Mucosa of gallbladder (tissue), 1 donor: ENCODE measurements at regions not wholly inside any gene's neighbourhood (a gene's known extent, or its start where the extent isn't known, plus 50 kb on each side); places are given as distances from the start of the nearest gene placed in this dataset.

Experiments used
- DNase-seq: peaks from one replicate; pipeline ENCODE4 v3.0.0-alpha.2; 2020; ENCODE audit warnings: low spot score
- donor health status: DM: no; HTN: no; CAD: no.

DNA sequence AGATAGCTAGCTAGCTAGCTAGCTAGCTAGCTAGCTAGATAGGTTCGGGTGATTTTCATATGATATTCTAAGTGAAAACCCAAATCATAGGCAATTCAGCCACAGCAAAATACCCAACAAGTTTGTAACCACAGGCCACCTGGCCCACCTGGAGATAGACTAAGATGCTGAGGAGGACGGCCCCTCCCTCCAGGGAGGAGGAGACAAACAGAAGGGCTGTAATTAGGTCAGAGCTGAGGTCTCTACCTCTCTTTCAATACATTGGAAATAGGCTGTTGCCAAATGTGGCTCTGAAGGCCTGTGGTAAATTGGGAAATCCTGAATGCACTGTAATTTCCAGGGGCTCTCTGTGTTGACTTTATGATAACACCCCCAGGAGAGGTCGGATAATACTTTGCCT, 382.2 kb downstream of the FGF9 start:
- no peak for DNase-seq

- DNase-seq = no peak
Observed at GRCh38 chr13:22055259-22055658, 384.4 kb downstream of the FGF9 start.

DNA sequence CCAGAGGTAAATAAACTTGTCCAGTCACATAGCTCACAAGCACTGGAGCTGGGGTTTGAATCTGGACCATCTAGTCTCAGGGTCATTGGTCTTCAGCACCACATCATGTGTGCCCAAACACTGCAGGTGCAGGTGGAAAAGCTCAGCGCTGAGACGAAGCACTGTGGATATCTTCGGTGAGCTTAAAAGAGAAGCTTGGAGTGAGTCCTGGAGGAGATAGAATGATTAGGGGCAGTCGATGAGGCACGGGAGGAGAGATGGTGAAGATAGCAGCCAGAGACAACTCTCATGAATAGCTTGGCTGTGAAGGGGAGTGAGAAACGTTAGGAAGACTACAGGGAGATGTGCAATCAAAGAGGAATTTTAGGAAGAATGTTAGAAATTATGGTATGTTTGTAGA, 389.3 kb downstream of the FGF9 start:
- no peak for DNase-seq

DNA sequence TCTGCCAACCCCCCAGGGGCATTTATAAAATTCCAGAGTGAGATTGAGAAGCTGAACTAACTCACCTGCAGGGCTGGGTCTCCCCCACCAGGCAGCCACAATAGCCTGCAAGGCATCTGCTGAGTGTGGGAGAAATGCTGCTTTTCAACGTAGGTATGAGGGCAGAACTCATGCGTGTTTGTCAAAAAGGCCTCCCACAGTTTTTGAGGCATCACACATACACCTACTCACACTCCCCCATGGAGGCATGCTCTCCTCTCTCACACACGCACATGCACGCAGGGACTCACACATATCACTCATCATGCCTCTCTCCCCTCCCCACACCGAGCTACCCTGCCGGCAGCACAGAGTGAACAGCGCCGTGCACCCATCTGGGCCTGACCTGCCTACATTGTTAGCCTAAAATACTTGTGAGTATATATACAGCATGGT, 390.5 kb downstream of the FGF9 start:
- no peak for DNase-seq

- no peak for DNase-seq
Observed at GRCh38 chr13:22061806-22062391, 391.0 kb downstream of the FGF9 start.

DNA sequence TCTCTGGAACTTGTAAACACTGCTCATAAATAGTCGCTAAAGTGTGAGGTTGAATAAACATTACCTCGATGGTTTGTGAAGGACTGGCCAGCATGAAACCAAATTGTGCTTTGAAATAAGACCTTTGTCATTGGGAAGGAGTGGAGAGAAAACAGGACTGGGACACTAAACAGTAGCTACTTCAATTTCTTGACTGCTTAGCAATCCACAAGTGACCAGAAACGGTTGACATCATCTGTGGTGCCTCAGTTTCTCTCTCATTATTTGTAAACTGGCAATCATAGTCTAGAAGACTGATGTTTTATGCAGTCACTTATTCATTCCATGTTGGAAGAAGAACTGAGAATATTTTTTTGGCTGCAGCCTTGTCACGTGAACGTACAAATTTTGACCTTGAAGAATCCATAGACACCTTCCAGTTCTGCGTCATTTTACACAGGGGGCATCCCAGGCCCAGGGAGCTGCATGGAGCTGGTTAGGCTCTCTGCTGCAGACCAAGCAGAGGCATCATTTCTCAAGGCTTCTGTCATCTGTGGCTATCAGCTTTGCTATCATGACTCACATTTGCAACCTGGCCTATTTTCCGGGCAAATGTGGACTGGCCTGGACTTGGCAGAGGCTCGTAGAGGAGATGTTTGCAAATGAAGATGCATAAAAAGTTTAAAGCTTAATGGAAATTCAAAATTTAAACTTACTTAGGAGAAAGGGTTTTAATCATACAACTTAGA, 391.8 kb downstream of the FGF9 start:
- DNase-seq = no peak

DNA sequence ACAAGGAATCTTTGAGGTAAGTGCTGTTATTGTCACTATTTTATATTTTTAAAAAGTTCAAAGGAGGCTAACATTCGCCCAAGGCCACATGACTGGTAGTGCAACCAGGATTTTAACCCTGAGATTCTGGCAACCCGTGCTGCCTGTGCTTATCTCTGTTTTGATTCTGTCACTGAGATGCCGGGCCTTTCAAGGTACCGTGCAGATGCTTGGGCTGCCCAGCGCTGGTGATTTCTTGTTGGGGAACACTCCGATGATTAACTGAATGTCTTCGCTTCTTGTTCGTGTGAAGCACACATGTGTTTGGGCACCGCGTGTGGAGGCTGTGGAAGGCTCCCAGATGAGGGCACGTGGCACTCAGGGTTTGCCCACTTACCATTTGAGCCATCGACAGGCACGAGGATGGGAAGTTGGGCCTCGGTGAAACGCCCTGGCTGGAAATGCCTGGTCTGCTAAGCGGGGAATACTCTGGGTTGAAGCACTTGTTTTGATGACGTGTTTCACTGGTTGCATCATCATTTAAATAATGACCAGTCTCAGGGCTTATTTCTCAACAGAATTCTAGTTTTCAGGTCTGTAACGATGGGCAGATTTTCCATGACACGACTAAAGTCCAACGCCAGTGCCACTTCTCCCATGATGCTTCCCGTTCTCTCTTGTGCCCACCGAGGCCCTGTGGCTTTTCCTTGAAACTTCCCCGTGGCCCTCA, 392.7 kb downstream of the FGF9 start:
- DNase-seq = no peak

GRCh38 chr13:22064854-22065620, 394.2 kb downstream of the FGF9 start:
- DNase-seq = no peak

GRCh38 chr13:22073718-22074117, 402.8 kb downstream of the FGF9 start:
- DNase-seq = no peak

- DNase-seq = no peak
Observed at GRCh38 chr13:22074403-22074802, 403.5 kb downstream of the FGF9 start.

- no peak for DNase-seq
Observed at GRCh38 chr13:22076658-22077057, 405.8 kb downstream of the FGF9 start.

- no peak for DNase-seq
Observed at GRCh38 chr13:22077205-22077683, 406.4 kb downstream of the FGF9 start.

- DNase-seq = no peak
Observed at GRCh38 chr13:22077764-22078163, 406.9 kb downstream of the FGF9 start.

DNA sequence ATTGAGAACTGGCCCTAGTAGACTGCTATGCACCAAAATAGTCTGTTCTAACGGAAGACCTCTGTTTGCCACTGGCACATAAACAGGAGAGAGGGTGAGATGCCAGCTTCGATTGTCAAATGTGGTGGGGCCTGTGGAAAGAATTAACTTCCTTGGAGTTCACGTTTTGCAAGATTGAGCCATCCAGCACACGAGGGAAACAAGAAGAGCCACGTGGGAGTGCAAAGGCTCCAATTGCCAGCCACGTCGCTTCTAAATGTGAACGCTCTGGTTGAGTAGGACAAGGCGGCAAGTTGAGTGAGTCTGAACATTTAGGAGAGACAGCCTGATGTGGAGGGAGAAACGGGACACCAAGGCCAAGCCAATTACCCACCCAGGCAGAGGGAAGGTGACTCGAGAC, 409.1 kb downstream of the FGF9 start:
- no peak for DNase-seq

DNA sequence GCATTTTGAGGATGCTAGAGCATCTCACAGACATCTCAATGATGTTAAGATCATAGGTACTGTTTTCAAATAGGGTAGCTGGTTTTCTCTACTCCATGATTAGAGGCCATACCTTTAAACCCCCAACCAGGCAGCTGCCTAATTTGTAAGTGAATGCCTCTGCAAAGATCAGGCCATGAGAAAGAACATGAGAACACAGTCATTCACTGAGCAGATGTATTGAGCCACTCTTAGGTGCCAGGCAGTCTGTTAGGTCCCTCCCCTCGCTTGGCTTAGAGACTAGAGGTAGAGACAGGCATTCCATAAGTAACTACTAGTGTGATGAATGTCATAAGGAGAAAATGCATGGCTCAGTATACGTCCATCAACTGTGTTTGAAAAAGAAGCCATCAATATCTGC, 410.0 kb downstream of the FGF9 start:
- no peak for DNase-seq

DNA sequence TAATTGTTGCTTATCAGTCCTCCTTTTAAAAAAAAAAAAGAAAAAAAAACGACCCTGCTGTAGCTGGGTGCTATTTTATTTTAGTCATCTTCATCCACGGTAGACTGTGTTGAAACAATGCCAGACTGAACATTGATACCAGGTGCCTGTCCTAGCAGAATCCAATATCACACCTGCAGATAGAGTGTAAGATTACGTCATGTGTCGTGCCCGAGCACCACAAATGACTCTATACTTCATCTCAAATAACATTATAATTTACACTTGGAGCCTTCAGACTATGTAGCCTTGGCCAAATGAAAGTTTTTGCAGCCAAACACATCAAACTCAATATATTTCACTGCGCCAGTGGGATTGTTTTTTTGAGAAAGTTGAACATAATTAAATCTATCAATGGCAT, 410.6 kb downstream of the FGF9 start:
- no peak for DNase-seq

GRCh38 chr13:22082030-22082429, 411.2 kb downstream of the FGF9 start:
- no peak for DNase-seq

GRCh38 chr13:22082437-22083100, 411.7 kb downstream of the FGF9 start:
- no peak for DNase-seq

GRCh38 chr13:22085001-22085400, 414.1 kb downstream of the FGF9 start:
- no peak for DNase-seq

- no peak for DNase-seq
Observed at GRCh38 chr13:22086597-22087330, 415.9 kb downstream of the FGF9 start.

GRCh38 chr13:22090106-22090505, 419.2 kb downstream of the FGF9 start:
- no peak for DNase-seq
